ENCODE measurements at regions not wholly inside any gene's neighbourhood (a gene's known extent, or its start where the extent isn't known, plus 50 kb on each side); places are given as distances from the start of the nearest gene placed in this dataset.

GRCh38 chr1:4033129-4033676, 133.1 kb upstream of the C1orf174 start:
- CTCF ChIA-PET, result no interaction called here
- POLR2A ChIA-PET, result no interaction called here

- CTCF ChIA-PET, result no interaction called here
Measured at GRCh38 chr1:4033713-4034112, 133.6 kb upstream of the C1orf174 start.

GRCh38 chr1:4034318-4034887, 134.3 kb upstream of the C1orf174 start:
- CTCF ChIA-PET, result no interaction called here
- POLR2A ChIA-PET, result no interaction called here

More at GRCh38 chr1:4033713-4034112, 133.6 kb upstream of the C1orf174 start:
- POLR2A ChIA-PET, result no interaction called here

GRCh38 chr1:4044967-4045366, 144.9 kb upstream of the C1orf174 start:
- CTCF ChIA-PET, result no interaction called here

GRCh38 chr1:4045397-4046010, 145.4 kb upstream of the C1orf174 start:
- ChIA-PET CTCF (no interaction called here), POLR2A (no interaction called here)

More at GRCh38 chr1:4044967-4045366, 144.9 kb upstream of the C1orf174 start:
- POLR2A ChIA-PET, result no interaction called here

GRCh38 chr1:4046836-4047461, 146.9 kb upstream of the C1orf174 start:
- CTCF ChIA-PET, result no interaction called here

GRCh38 chr1:4047666-4048065, 147.6 kb upstream of the C1orf174 start:
- ChIA-PET CTCF (no interaction called here), POLR2A (no interaction called here)

More at GRCh38 chr1:4046836-4047461, 146.9 kb upstream of the C1orf174 start:
- POLR2A ChIA-PET, result no interaction called here

GRCh38 chr1:4048076-4048475, 148.0 kb upstream of the C1orf174 start:
- ChIA-PET POLR2A (no interaction called here), CTCF (no interaction called here)

GRCh38 chr1:4048921-4049320, 148.8 kb upstream of the C1orf174 start:
- CTCF ChIA-PET, result no interaction called here
- POLR2A ChIA-PET, result no interaction called here

- POLR2A ChIA-PET, result no interaction called here
- CTCF ChIA-PET, result no interaction called here
Measured at GRCh38 chr1:4050998-4051397, 150.9 kb upstream of the C1orf174 start.

GRCh38 chr1:4052657-4053056, 152.6 kb upstream of the C1orf174 start:
- POLR2A ChIA-PET, result no interaction called here
- CTCF ChIA-PET, result interaction anchor here (0.7 kb wide), 1 partner anchor 1099 kb away, joined by 4 read pairs; no protein-coding TSS in a partner anchor

GRCh38 chr1:4053160-4053748, 153.2 kb upstream of the C1orf174 start:
- POLR2A ChIA-PET, result no interaction called here
- CTCF ChIA-PET, result no interaction called here

- POLR2A ChIA-PET, result no interaction called here
- CTCF ChIA-PET, result no interaction called here
Measured at GRCh38 chr1:4053774-4054173, 153.7 kb upstream of the C1orf174 start.

- ChIA-PET CTCF (no interaction called here), POLR2A (no interaction called here)
Measured at GRCh38 chr1:4055294-4055967, 155.4 kb upstream of the C1orf174 start.

GRCh38 chr1:4056422-4056821, 156.3 kb upstream of the C1orf174 start:
- CTCF ChIA-PET, result no interaction called here
- POLR2A ChIA-PET, result no interaction called here

GRCh38 chr1:4056989-4057388, 156.9 kb upstream of the C1orf174 start:
- CTCF ChIA-PET, result no interaction called here
- POLR2A ChIA-PET, result no interaction called here

- CTCF ChIA-PET, result no interaction called here
- POLR2A ChIA-PET, result no interaction called here
Measured at GRCh38 chr1:4057603-4058002, 157.5 kb upstream of the C1orf174 start.

- ChIA-PET CTCF (no interaction called here), POLR2A (no interaction called here)
Measured at GRCh38 chr1:4058122-4058521, 158.1 kb upstream of the C1orf174 start.

- ChIA-PET CTCF (no interaction called here), POLR2A (no interaction called here)
Measured at GRCh38 chr1:4058706-4059105, 158.6 kb upstream of the C1orf174 start.

GRCh38 chr1:4059270-4059669, 159.2 kb upstream of the C1orf174 start:
- ChIA-PET CTCF (no interaction called here), POLR2A (no interaction called here)

GRCh38 chr1:4060850-4061249, 160.8 kb upstream of the C1orf174 start:
- ChIA-PET CTCF (no interaction called here), POLR2A (no interaction called here)
